HepG2 (cell line): ENCODE measurements at regions not wholly inside any gene's neighbourhood (a gene's known extent, or its start where the extent isn't known, plus 50 kb on each side); places are given as distances from the start of the nearest gene placed in this dataset.

Experiments
- ATAC-seq: fragments of 200-7000 bp; cut with Tn5 transposase; 3 replicates; pipeline ENCODE4 v1.9.1; 2020; ENCODE audit warnings: mild to moderate bottlenecking, moderate library complexity
- BruUV-seq: library from RNA; stranded (reverse); fragments of 400-500 nt; replicated peaks from 2 replicates; lab custom pipeline; 2021; lab: Mats Ljungman, UMichigan
- CTCF ChIA-PET: fragments of 300-600 bp; formaldehyde crosslinking; extraction: SDS; loops from one replicate; lab custom pipeline; 2021; ENCODE audit warnings: low total read pairs, inconsistent platforms, low intra/inter-chr PET ratio; lab: Yijun Ruan, JAX
- POLR2A ChIA-PET: fragments of 350-600 bp; sonication (Branson Sonifier 250); formaldehyde crosslinking; loops from one replicate; lab custom pipeline; 2020; ENCODE audit warnings: antibody characterized with exemption, inconsistent platforms; lab: Yijun Ruan, JAX
- DNase-seq: peaks from one replicate; pipeline ENCODE4 v3.0.0-alpha.2; 2015; ENCODE audit warnings: low spot score
- FAIRE-seq: peaks from 3 replicates; lab custom pipeline; 2011; peaks lifted over from hg19 to GRCh38; lab: Jason Lieb, UNC
- H2AFZ ChIP-seq: one replicate; pipeline ENCODE4 v1.6.1; 2011; ENCODE audit warnings: low read length, inconsistent platforms
- H3K27ac ChIP-seq: fragments of 300-600 bp; 3 replicates; pipeline ENCODE4 v1.8.0; 2011; ENCODE audit warnings: mixed run types, mild to moderate bottlenecking, mixed read lengths, low read length, inconsistent platforms; ENCODE audit not compliant: insufficient read depth; ENCODE audit errors: extremely low read length
- H3K27me3 ChIP-seq, 2 experiments: fragments of 200-600 bp in 1 of 2; 2 replicates in 1 of 2; 3 replicates in 1 of 2; pipeline versions ENCODE4 v1.6.0 to v1.8.0; 2011; ENCODE audit warnings: low read length in 2 of 2, mild to moderate bottlenecking in 2 of 2, moderate library complexity in 2 of 2, inconsistent platforms in 1 of 2; ENCODE audit not compliant: insufficient read depth in 2 of 2, control insufficient read depth in 1 of 2
- H3K36me3 ChIP-seq, 2 experiments: fragments of 200-600 bp in 1 of 2; replicated peaks in 1 of 2; 2 replicates in 1 of 2; 3 replicates in 1 of 2; pipeline versions ENCODE4 v1.5.1 to v1.8.0; 2011; ENCODE audit warnings: low read length in 2 of 2, inconsistent platforms in 1 of 2; ENCODE audit not compliant: insufficient read depth in 2 of 2, control insufficient read depth in 1 of 2
- H3K4me1 ChIP-seq: 2 replicates; pipeline ENCODE4 v1.5.1; 2012; ENCODE audit warnings: low read length, inconsistent platforms; ENCODE audit not compliant: insufficient read depth
- H3K4me2 ChIP-seq: 2 replicates; pipeline ENCODE4 v1.6.0; 2011; ENCODE audit warnings: low read depth, low read length, inconsistent platforms
- H3K4me3 ChIP-seq, 3 experiments: fragments of 200-600 bp in 1 of 3; sonication (generic), shearing (Covaris generic) in 1 of 3; replicated peaks in 1 of 3; 2 replicates each; pipeline ENCODE4 v1.5.1; 2011 to 2016; ENCODE audit warnings: low read length in 3 of 3, inconsistent platforms in 2 of 3, low read depth in 2 of 3, mild to moderate bottlenecking in 2 of 3, control low read depth in 1 of 3, mixed read lengths in 1 of 3; ENCODE audit not compliant: insufficient read depth in 1 of 3
- H3K79me2 ChIP-seq: one replicate; pipeline ENCODE4 v1.6.1; 2011; ENCODE audit warnings: low read length, inconsistent platforms; ENCODE audit not compliant: insufficient read depth
- H3K9ac ChIP-seq: 2 replicates; pipeline ENCODE4 v1.6.0; 2011; ENCODE audit warnings: mild to moderate bottlenecking, low read depth, low read length, inconsistent platforms; ENCODE audit not compliant: insufficient read depth
- H3K9me3 ChIP-seq: 2 replicates; pipeline ENCODE4 v1.5.1; 2012; ENCODE audit warnings: mild to moderate bottlenecking, low read length
- H4K20me1 ChIP-seq: 2 replicates; pipeline ENCODE4 v1.6.0; 2011; ENCODE audit warnings: inconsistent platforms, mild to moderate bottlenecking, low read length, moderate library complexity; ENCODE audit not compliant: insufficient read depth
- BHLHE40 ChIP-seq: IDR thresholded peaks from 2 replicates; pipeline ENCODE4 v1.6.1; 2011; ENCODE audit warnings: low read length, improper control_type of control experiment
- ESRRA ChIP-seq: sonication (generic); formaldehyde crosslinking; IDR thresholded peaks from 2 replicates; pipeline ENCODE4 v1.5.1; 2020; ENCODE audit warnings: mild to moderate bottlenecking, low read depth, missing genetic modification reagents
- JDP2 ChIP-seq: sonication (generic); formaldehyde crosslinking; IDR thresholded peaks from 2 replicates; pipeline ENCODE4 v1.8.1; 2022; ENCODE audit warnings: missing genetic modification reagents, borderline replicate concordance
- MTA1 ChIP-seq: sonication (generic); formaldehyde crosslinking; IDR thresholded peaks from 2 replicates; pipeline ENCODE4 v1.4.0; 2020; ENCODE audit warnings: missing genetic modification reagents, mild to moderate bottlenecking, borderline replicate concordance
- RFX5 ChIP-seq: IDR thresholded peaks from 2 replicates; pipeline ENCODE4 v1.6.1; 2011; ENCODE audit warnings: low read depth, low read length, improper control_type of control experiment
- SOX13 ChIP-seq, 3 experiments: fragments of 450-650 bp in 1 of 3; sonication (generic) in 1 of 3; formaldehyde crosslinking in 1 of 3; IDR thresholded peaks in 2 of 3; conservative IDR thresholded peaks in 1 of 3; 2 replicates each; pipeline versions ENCODE4 v1.5.0 to v1.6.1; 2016 to 2020; ENCODE audit warnings: antibody characterized with exemption in 1 of 3, mild to moderate bottlenecking in 1 of 3, missing compliant biosample characterization in 1 of 3, missing genetic modification reagents in 1 of 3, moderate library complexity in 1 of 3
- U2AF1 ChIP-seq: fragments of 200-400 bp; formaldehyde crosslinking; optimal IDR thresholded peaks from 2 replicates; pipeline ENCODE3; 2017; ENCODE audit warnings: mild to moderate bottlenecking, low read depth, low read length
- ZMYM3 ChIP-seq: sonication (generic); formaldehyde crosslinking; IDR thresholded peaks from 2 replicates; pipeline ENCODE4 v1.5.1; 2020; ENCODE audit warnings: mild to moderate bottlenecking, missing genetic modification reagents
- WGBS: methylation state at CpG from one replicate; pipeline ENCODE4 v1.1.6; 2017; ENCODE audit warnings: low lambda C conversion rate; 5-methylcytosine and 5-hydroxymethylcytosine counted together
- in situ Hi-C: cut with HindIII; loops from 2 replicates; pipeline ENCODE4 v1.10.0; 2017; ENCODE audit warnings: low pct_unique_long_range_greater_than_20kb; ENCODE audit not compliant: extremely low pct_ligation_motif_present
- intact Hi-C: fragments of 100-400 bp; cut with micrococcal nuclease; formaldehyde crosslinking; loops from one replicate; pipeline ENCODE4 v1.10.0; 2022; ENCODE audit not compliant: unreplicated experiment

GRCh38 chr2:2851316-2851715 lies 520.2 kb upstream of the MYT1L start (continued):
- TF ChIP-seq JDP2 (CRISPR knock-in tag) (no peak), U2AF1 (no peak), MTA1 (no peak), ZMYM3 (CRISPR knock-in tag) (no peak), BHLHE40 (no peak), SOX13 (IDR thresholded peaks at IDR 0.05) (no peak), SOX13 (CRISPR knock-in tag; conservative IDR thresholded peaks at IDR 0.05 in 1 of 2, IDR thresholded peaks at IDR 0.05 in 1 of 2) (no peak), ESRRA (CRISPR knock-in tag) (no peak)

- no peak overlapping the region for H2AFZ ChIP-seq
- ChIA-PET CTCF (no interaction called here), POLR2A (no interaction called here)
- no peak overlapping the region for H3K4me3 ChIP-seq
- BruUV-seq = no TSS peak
- no peaks in the 10 kb centered on the region for H3K9me3 ChIP-seq
- no peak for ATAC-seq
- TF ChIP-seq RFX5 = no peak
- TF ChIP-seq, all 625 proteins: peak for 0
- no peaks in the 10 kb centered on the region for H3K4me1 ChIP-seq
- no peak overlapping the region for H3K9ac ChIP-seq
- WGBS = 57% methylated on average over 1 of the region's 7 CpGs
- DNase-seq (no peak), FAIRE-seq (no peak)
- H4K20me1 ChIP-seq = no peaks in the 10 kb centered on the region
- peaks cover 0 to 20% of the 10 kb centered on the region in 2 experiments; a peak in 3 of 5 replicates for H3K27me3 ChIP-seq
- intact Hi-C loops (no loop called here), in situ Hi-C loops (no loop called here)
- H3K79me2 ChIP-seq = no peaks in the 10 kb centered on the region
- no peak overlapping the region for H3K4me2 ChIP-seq
- H3K36me3 ChIP-seq = no peaks in the 10 kb centered on the region; a peak in 1 of 5 replicates
- H3K27ac ChIP-seq = no peak overlapping the region
Observed at GRCh38 chr2:2850859-2851258, 519.8 kb upstream of the MYT1L start.
